Right atrium auricular region (tissue), 2 donors: ENCODE measurements at regions not wholly inside any gene's neighbourhood (a gene's known extent, or its start where the extent isn't known, plus 50 kb on each side); places are given as distances from the start of the nearest gene placed in this dataset.
A peak's percentile ranks its signal among the peaks of the same experiment; 100 is the strongest.

Experiments used
- DNase-seq: peaks from one replicate; pipeline ENCODE4 v3.0.0-alpha.2; 2019; ENCODE audit warnings: low spot score
- H3K27ac ChIP-seq, 2 donors: fragments of 200-600 bp; sonication (generic); 1 replicate in 1 of 2; 2 replicates in 1 of 2; pipeline ENCODE4 v1.5.1; 2016 to 2019
- H3K27me3 ChIP-seq, 2 donors: fragments of 200-600 bp; sonication (generic); one replicate each; pipeline versions ENCODE4 v1.5.1 to v1.6.0; 2017 to 2019
- H3K36me3 ChIP-seq: fragments of 200-600 bp; sonication (generic); one replicate; pipeline ENCODE4 v1.5.1; 2016
- H3K4me1 ChIP-seq, 2 donors: fragments of 200-600 bp; sonication (generic); one replicate each; pipeline versions ENCODE4 v1.5.1 to v1.6.0; 2017 to 2019
- H3K4me3 ChIP-seq, 2 donors: fragments of 200-600 bp; sonication (generic); 1 replicate in 1 of 2; 2 replicates in 1 of 2; pipeline ENCODE4 v1.5.1; 2017 to 2019; ENCODE audit warnings: mild to moderate bottlenecking in 1 of 2, moderate library complexity in 1 of 2
- H3K9me3 ChIP-seq, 2 donors: fragments of 200-600 bp; sonication (generic); one replicate each; pipeline ENCODE4 v1.5.1; 2019
- TF ChIP-seq, protein P1 (sequence below), 2 donors: fragments of 200-600 bp; sonication (generic); IDR thresholded peaks; one replicate each; pipeline ENCODE4 v1.5.1; 2019; ENCODE audit warnings: antibody characterized with exemption in 2 of 2

DNA sequence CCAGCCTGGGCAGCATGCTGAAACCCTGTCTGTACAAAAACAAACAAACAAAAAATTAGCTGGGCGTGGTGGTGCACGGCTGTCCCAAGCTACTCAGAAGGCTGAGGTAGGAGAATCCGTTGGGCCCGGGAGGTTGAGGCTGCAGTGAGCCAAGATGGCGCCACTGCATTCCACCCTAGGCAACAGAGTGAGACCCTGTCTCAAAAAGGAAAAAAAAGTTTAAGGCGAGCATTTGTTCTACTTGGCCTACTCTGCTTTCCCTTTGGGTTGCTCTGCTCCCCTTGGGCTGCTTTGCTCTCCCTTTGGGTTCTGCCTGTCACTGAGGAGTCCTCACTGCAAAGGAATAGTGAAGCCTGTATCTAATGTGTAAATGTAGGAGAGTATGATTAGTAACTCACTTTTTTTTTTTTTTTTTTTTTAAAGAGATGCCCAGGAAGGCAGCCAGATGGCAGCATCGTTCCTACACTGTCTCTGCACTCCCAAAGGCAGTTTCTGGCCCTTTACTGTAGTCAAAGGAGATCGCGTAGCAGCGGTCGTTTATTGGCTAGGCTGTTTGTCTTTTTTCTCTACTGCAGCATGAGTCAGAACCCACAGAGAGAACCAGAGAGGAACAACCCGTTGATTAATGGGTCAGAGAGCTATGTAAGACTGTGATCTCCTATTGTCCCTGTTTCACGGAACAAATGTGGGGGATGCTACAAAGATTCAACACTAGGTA, 118.3 kb upstream of the CWC22 start:
- no peaks in the 10 kb centered on the region for H3K27me3 ChIP-seq
- peak; percentile 69 for DNase-seq
- H3K9me3 ChIP-seq: no peaks in the 10 kb centered on the region
- peaks cover 0 to 4% of the 10 kb centered on the region in 2 donors for H3K4me1 ChIP-seq
- TF ChIP-seq, protein P1, sequence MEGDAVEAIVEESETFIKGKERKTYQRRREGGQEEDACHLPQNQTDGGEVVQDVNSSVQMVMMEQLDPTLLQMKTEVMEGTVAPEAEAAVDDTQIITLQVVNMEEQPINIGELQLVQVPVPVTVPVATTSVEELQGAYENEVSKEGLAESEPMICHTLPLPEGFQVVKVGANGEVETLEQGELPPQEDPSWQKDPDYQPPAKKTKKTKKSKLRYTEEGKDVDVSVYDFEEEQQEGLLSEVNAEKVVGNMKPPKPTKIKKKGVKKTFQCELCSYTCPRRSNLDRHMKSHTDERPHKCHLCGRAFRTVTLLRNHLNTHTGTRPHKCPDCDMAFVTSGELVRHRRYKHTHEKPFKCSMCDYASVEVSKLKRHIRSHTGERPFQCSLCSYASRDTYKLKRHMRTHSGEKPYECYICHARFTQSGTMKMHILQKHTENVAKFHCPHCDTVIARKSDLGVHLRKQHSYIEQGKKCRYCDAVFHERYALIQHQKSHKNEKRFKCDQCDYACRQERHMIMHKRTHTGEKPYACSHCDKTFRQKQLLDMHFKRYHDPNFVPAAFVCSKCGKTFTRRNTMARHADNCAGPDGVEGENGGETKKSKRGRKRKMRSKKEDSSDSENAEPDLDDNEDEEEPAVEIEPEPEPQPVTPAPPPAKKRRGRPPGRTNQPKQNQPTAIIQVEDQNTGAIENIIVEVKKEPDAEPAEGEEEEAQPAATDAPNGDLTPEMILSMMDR (IDR thresholded peaks at IDR 0.05): peak; percentile 12 to 69
- H3K4me3 ChIP-seq: no peak overlapping the region
- H3K27ac ChIP-seq: no peak overlapping the region
- no peaks in the 10 kb centered on the region for H3K36me3 ChIP-seq

- Histone ChIP-seq H3K4me1 (peaks cover 0 to 4% of the 10 kb centered on the region in 2 donors), H3K36me3 (no peaks in the 10 kb centered on the region), H3K9me3 (no peaks in the 10 kb centered on the region), H3K27ac (no peak overlapping the region), H3K27me3 (no peaks in the 10 kb centered on the region), H3K4me3 (no peak overlapping the region)
- TF ChIP-seq, protein P1 (IDR thresholded peaks at IDR 0.05): peak; percentile 25 to 72
- DNase-seq: no peak
Observed at GRCh38 chr2:180124273-180125139, 117.4 kb upstream of the CWC22 start.

GRCh38 chr2:180122874-180123273, 115.8 kb upstream of the CWC22 start:
- Histone ChIP-seq H3K27me3 (no peaks in the 10 kb centered on the region), H3K9me3 (no peaks in the 10 kb centered on the region), H3K36me3 (no peaks in the 10 kb centered on the region), H3K4me3 (no peak overlapping the region), H3K27ac (no peak overlapping the region), H3K4me1 (peaks cover 0 to 4% of the 10 kb centered on the region in 2 donors)
- TF ChIP-seq, protein P1 (IDR thresholded peaks at IDR 0.05): no peak
- DNase-seq: no peak

DNA sequence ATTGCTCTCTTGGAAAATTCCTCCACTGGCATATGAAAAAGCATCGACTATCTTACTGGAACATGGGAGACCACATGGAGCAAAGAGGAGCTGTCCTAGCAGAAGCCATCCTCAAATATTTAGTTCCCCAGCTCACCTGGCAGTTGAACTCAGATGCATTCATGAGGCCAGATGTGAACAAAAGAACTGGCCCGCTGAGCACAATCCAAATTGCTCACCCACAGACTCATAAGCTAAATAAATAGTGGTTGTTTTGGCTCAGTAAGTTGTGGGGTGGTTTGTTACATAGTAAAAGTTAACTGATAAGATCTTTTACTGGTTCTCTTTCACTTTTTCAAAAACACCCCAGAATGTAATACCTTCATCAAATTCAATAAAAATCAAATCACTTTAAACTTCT, 108.6 kb upstream of the CWC22 start:
- DNase-seq: no peak
- Histone ChIP-seq H3K36me3 (no peaks in the 10 kb centered on the region), H3K4me3 (no peak overlapping the region), H3K27me3 (no peaks in the 10 kb centered on the region), H3K4me1 (no peaks in the 10 kb centered on the region), H3K27ac (no peak overlapping the region), H3K9me3 (no peaks in the 10 kb centered on the region)
- TF ChIP-seq, protein P1 (IDR thresholded peaks at IDR 0.05): no peak

DNA sequence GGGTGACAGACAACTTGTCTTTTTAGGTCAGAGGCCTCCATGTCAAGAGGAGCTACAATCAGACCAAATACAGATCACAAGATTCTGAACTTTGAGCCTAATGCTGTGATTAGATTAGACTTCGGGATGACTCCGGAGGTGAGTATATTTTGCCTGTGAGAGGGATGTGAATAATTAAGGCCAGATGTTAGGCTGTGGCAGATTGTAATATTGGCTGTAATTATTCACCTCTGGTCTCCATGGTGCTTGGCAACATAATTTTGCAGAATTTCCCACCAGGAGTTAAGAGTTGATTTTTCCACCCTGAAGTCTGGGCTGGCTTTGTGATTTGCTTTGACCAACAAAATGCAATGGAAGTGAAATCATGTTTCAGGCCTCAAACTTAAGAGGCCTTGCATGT, 108.2 kb upstream of the CWC22 start:
- TF ChIP-seq, protein P1 (IDR thresholded peaks at IDR 0.05): no peak
- DNase-seq: no peak
- no peaks in the 10 kb centered on the region for H3K36me3 ChIP-seq
- H3K4me1 ChIP-seq: no peaks in the 10 kb centered on the region
- no peaks in the 10 kb centered on the region for H3K9me3 ChIP-seq
- H3K27me3 ChIP-seq: no peaks in the 10 kb centered on the region
- H3K27ac ChIP-seq: no peak overlapping the region
- H3K4me3 ChIP-seq: no peak overlapping the region
